HTR-8/SVneo (cell line): ENCODE measurements at regions not wholly inside any gene's neighbourhood (a gene's known extent, or its start where the extent isn't known, plus 50 kb on each side); places are given as distances from the start of the nearest gene placed in this dataset.

Experiments used
- DNase-seq: peaks from one replicate; pipeline ENCODE4 v3.0.0; 2011; ENCODE audit warnings: low spot score, mixed read lengths; ENCODE audit not compliant: insufficient read length
- FAIRE-seq: peaks from 2 replicates; lab custom pipeline; 2011; peaks lifted over from hg19 to GRCh38; lab: Jason Lieb, UNC

DNA sequence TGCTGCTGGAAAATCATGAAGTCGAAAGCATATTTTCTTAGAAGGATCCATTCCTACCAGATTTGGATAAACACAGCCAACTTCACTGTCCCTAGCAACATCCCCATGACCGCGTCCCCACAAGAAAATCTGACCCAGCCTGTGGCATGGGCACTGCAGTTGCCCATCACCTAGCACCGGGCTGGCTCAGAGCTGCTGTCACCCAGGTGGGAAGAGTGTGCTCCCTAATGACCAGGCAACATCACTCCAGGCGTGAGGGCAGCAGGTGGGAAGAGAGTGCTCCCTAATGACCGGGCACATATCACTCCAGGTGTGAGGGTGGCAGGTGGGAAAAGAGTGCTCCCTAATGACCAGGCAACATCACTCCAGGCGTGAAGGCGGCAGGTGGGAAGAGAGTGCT, 238.0 kb downstream of the TBXT start:
- FAIRE-seq, result no peak

DNA sequence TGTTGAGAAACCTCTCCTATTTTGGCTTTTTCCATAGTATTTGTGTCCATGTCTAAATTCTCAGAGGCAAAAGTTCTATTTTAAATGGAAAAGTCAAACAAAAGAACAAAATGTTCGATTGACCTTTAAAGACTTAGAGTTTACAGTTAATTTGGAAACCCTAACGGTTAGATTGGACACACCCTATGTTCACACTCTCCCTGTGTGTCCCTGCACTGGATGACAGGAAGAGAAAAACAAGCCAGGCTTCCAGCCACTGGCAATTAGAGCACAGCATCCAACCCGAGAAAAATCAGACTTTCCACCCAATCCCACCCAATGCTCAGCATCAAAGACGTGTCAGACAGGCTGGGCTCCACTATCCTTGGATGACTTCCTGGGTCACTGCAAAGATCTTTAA, 241.3 kb downstream of the TBXT start:
- DNase-seq (no peak), FAIRE-seq (no peak)

More for the DNA sequence above, 238.0 kb downstream of the TBXT start:
- no peak for DNase-seq

DNA sequence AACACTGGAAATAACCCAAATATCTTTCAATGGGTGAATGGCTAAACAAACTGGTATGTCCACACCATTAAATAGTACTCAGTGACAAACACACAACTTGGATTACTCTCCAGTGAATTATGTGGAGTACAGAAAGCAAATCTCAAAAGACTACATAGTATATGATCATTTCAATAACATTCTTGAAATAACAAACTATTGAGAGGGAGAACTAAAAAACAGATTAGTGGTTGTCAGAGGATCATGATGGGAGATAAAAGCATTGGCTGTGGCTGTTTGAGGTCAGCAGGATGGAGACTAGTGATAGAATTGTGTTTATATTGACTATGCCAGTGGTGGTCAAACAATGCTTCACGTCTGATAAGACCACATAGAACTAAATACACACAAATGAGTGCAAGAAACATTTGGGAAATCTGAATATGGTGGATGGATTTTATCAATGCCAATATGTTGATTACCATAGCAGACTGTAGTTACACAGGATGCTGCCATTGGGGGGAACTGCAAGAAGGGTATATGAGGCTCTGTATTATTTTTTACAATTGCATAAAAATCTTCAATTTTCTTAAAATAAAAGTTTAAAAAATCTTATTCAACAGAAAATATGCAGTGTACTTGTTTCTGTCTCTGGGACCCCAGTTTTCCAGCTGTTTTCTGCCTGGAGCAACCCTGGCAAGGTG, 242.0 kb downstream of the TBXT start:
- DNase-seq, result no peak
- no peak for FAIRE-seq

DNA sequence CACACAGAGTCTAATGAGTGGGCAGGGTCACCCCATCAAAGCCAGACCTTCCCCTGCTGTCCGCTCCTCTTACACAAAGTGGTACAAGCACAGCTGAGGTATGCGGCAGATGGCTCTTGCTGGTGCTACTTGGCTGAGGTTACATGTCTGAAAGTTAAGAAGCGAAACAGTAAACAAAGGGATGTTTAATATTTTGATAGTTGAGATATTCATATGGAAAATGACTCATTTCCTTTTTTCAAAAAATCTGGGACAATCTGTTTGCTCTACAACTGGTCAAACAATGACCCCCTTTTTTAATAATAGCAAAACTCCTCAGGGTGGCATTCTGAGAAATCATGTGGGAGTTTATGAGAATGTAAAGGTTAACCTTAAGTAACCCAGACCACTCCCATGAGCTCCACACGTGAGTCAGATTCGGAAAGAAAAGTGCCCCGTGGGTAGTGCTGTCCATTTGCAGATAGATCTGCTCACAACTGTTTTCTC, 245.3 kb downstream of the TBXT start:
- DNase-seq (peak; percentile 19), FAIRE-seq (no peak)

DNA sequence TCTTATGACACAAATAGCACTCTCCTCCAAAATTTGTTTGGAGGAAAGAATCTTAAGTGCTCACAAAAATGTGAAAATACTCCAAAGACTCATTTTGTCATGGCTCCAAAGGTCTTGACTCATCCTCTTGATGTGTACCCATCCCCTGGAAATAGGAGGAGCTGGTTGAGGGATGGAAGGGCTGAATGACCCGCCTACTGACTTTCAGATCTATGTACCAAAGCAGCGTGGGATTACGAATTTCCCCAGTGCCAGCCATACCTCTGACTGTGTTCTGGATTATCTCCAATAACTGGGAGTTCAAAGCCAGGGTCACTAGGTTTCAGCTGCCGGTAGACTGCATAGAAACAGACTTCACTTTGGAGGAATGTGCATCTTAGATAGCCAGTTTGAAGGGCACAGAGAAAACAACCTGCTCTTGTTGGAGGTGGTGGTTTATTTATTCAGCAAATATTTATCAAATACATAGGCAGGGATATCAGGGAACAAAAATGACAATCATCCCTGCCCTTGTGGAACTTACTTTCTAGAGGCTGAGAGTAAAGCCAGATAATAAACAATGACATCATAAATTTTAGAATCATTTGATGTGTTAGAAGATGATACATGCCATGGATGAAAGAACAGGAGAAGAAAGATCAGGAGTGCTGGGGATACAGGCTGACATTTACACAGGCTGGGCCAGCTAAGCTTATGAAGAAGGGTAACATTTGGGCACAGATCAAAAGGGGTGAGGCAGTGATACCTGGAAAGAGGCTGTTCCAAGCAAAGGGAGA, 246.6 kb downstream of the TBXT start:
- no peak for DNase-seq
- FAIRE-seq, result no peak

DNA sequence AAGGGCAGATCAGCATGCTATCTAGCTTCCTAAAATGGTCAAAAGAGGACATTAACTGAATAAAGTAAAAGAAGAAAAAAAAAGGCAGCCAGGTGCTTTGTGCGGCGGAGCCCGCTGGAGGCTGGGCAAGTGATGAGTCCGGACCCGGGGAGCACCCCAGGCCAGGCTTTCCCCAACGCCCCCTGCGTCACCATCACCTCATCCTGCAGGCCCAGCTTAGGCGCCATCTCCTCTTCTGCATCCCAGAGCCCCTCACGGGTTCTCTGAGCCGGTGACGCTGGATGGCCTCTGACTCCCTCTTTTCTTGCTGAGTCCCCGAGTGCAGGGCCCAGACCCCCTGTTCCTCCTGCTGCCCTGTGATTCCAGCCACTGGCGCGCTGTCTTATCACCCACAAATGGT, 250.1 kb downstream of the TBXT start:
- DNase-seq (no peak), FAIRE-seq (no peak)

DNA sequence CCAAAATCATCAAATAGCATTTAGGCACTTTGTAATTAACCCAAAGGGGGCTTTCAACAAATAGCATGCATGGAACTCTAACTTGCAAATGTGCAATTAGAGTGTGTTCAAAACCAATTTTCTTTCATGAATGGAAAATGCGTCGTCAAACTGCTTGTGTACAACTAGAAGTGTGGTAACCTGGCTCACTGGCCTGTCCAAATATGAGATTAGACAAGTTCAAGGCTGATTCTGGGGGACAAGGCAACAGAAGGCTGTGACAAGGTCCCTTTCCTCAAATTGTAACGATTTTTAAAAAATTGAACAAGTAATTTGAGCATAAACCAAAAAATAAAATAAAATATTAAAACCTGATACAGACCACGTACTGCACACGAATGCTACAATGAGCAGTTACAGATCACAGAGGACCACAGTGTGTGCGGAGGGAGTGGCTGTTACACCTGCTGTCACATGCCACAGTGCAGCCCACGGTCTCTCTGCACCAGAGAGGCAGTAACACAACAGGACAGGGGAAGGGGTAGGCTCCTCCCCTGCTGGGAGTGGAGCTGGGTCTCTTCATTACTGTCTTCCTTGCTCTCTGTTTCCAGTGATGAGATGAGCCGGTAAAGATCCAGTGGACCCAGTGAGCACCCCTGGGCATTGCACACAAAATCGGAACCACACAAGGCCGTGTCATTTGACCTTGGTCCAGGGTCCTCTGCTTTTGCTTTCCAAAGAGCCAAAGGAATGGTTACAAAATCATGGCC, 252.2 kb upstream of the PDE10A start:
- FAIRE-seq (no peak), DNase-seq (no peak)

DNA sequence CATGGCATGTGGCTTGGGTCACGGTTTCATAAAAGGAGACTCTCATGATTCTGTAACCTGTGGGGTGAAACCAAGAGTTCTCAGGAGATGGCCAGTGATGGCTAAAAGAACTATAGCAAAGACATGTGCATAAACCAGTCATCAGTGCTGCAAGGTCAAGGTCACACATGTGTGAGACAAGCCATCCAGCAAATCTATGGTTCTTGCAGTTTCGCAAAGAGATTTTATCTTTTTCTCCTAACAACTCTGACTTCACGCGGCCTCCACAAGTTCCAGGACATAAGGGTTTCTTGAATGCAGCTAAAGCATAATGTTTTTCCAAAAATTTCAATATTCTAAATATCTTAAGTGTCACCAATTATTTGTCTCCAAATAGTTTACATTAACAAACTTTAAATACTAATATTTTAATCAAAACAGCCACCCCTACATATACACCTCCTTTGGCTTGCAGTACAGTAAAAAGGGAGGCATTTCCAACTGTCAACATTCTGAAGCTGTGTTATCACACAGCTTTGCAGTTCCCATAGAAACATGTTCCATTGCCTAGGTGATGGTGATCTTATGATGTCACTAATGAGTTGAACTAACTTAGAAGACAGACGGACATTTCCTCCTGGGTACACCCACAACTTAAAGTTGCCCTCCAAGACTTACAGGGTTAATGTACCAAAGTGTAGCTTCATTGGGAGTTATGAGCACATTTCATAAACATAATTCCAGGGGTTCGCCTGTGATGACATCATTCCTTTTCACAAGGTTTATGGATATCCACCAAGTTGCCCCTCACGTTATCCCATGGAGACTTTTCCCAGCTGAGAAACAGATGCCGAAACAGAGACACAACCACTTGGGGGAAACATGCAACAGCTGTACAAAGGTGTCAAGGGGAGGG, 250.9 kb upstream of the PDE10A start:
- FAIRE-seq (no peak), DNase-seq (no peak)

DNA sequence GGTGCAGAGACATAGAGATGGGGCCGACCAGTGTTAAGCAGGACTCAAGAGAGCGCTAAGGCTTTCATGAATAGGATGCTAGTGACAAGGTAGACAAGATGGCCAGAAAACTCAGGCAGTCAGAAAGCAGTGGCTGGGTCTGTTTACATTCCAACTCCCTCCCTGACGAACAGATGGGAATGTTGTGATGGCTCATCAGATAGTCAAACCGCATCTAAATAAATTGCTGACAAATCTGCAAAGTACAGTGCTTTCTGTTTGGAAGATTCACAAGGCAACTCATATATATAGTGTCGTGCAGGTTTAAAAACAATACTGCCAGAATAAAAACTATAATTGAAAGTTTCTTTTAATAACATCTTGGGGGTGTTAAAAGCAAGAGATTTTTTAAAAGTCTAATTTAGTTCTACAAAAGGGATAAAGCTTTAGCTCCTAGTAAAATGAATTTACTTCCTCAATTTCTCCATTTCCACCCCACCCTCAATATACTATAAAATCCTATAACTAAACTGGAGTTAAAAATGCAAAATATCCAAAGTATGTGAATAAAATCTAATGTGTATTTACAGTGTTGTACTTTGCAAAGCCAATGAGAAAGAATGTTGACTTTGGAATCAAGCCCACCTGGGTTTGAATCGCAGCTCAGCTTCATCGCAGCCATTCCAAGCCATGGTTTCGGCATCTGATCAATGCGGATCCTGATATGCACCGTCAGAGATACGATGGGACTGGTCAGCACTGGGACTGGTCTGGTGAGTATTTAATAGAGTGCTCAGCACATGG, 247.3 kb upstream of the PDE10A start:
- DNase-seq (no peak), FAIRE-seq (no peak)

DNA sequence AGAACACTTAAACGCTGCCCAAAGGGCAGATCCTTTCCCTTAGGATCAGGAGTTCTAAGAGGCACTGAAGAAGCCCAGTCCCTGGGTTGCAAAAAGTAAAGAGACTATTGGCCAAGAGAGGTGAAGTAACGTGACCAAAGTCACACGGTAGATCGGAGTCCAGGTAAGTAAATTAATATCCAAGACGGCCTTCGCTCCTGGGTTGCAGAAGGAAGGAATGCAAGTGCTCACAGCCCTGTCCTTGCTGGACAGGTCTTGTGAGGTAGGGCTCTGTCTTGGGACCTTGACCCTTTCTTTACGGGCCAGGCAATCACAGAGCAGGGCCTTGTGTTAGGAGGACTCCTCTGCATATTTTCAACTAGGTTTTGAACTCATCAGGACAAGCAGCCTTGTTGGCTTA, 243.7 kb upstream of the PDE10A start:
- FAIRE-seq (no peak), DNase-seq (no peak)

DNA sequence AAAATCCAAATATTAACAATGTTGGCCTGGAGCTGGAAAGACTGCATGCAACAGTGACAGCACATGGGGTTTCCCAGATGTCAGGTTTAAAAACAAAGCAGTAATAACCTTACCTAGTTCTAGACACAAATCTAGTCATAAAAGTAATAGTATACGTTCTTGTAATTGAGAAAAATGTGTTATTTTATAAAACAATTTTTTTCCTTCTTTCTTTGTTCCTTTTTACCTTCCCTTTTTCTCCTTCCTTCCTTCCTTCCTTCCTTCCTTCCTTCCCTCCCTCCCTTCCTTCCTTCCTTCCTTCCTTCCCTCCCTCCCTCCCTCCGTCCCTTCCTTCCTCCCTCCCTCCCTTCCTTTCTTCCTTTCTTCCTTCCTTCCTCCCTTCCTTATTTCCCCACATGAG, 242.7 kb upstream of the PDE10A start:
- no peak for FAIRE-seq
- no peak for DNase-seq

DNA sequence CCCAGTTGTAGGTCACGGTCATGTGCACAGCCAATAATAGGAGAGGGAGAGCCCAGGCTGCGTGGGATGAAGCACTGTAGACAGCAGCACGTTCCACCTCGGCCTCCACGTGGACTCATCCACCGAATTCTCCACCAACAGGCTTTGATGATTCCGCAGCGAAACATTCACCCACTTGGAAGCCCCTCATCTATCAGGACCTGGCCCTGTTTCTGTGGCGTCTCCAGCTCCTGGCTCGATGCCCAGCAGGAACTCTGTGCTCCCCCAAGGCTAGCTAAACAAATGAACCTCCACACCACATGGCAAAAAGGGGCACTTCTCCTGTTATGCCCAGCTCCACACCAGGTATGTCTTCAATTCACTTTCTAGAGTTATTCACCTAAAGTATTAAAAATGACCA, 237.9 kb upstream of the PDE10A start:
- DNase-seq, result no peak
- FAIRE-seq, result no peak

DNA sequence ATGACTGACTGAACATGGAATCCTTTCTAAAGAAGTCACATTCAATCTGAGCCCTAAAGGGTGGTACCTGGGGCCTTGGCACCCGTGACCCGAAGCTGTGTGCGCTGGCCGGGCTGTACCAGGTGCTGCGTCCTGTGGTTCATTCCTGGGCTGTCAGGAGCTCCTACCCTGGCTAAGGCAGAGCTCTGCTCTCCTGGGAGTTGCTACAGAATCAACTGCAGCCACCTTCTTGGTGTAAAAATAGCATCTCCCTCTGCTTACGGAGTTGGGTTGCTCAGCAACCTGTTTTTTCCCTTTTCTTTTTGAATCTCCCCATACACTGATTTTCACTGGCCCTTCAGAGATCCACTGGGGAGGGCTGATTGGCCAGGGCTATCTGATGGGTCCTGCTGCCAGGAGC, 236.6 kb upstream of the PDE10A start:
- no peak for DNase-seq
- no peak for FAIRE-seq

DNA sequence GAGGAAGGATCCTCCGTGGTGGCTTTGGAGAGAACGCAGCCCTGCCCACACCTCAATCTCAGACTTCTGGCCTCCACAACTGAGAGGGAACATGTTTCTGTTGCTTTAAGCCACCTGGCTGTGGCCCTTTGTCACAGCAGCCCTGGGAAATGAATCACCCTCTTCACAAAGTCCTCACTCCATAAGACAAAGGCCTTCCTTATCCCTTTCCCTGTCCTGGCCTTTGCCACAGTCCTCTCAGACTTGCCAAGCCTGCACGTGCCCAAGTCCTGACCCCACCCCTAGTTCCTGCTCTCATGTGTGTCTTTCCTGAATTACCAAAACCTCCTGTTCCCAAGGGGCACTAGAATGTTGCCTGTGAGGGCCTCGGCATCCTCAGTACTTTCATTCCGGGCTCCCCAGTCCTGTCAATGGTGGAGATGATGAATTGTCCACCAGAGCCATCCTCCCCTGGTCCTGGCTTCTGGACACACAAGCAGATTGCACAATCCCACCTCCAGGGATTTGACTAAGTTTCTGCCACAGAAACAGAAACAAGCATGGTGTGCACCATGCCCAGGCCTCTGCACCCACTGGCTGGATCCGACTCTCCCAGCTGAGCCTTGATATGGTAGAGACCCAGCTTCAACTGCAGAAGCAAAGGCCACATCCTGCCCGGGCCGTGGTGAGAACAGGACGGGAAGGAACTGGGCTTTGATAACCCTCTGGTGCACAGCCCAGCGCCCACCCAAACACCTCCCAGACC, 232.6 kb upstream of the PDE10A start:
- no peak for FAIRE-seq
- DNase-seq, result no peak

DNA sequence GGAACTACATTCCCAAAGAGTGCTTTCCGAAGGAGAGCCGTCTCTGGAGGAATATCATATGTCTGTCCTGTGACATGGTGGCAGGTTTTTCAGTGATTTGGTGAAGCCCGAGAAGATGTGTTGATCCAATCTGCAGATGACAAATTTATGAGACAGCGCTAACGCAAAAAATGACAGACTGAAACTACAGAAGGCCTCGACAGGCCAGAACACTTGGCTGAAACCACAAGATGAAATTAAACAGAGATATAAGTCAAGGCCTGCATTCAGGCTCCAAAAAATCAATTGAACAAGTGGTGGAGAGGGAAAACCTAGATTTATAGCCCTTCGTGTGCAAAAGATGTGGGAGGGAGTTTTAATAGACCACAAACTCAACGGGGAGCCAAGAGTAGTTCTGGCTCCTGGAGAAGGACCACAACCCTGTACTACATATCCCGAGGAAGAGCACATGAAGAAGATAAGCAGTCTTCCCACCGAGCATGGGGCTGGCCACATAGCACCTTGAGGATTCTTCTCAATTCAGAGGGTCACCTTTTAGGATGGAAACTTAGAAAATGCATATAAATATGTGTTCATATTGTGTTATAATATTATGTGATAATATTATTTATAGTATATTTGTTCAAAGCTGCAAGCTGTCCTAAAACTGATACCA, 231.3 kb upstream of the PDE10A start:
- FAIRE-seq (no peak), DNase-seq (no peak)

DNA sequence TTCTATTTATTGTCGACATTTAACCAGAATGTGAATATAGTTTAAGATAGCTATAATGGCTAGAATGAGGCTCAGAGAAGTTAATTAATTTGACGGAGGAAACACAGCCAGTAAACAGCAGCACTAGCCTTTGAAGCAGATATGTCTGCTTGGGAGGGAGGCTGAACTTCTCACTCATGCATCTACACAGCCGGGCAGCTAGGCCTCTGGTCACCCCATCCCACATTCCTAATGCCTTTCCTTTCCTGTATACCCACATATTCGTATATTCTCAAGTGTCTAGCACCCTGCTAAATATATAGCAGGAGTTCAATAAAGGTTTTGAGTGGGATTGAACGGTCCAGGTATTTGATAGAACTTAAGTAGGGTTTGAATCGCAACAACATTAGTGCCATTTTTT, 230.4 kb upstream of the PDE10A start:
- FAIRE-seq (no peak), DNase-seq (no peak)

DNA sequence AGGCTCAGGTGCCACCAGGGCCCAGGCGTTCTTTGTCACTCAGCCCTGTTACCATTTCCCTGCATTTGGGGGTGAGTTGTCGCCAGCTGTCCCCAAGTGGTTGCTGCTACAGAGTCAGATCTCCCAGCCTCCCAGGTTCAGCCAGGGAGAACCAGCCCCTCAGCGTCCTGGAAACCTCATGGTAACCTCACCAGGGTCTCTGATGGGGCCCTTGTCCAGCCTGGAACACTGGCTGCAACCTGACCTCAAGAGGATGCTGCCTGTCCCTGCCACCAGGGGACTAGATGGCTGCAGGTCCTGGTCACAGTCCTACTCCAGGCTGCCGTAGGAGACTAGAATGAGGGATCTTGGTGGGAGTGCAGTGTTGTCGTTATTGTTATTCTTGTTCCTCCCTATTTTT, 228.3 kb upstream of the PDE10A start:
- DNase-seq, result no peak
- FAIRE-seq, result no peak

DNA sequence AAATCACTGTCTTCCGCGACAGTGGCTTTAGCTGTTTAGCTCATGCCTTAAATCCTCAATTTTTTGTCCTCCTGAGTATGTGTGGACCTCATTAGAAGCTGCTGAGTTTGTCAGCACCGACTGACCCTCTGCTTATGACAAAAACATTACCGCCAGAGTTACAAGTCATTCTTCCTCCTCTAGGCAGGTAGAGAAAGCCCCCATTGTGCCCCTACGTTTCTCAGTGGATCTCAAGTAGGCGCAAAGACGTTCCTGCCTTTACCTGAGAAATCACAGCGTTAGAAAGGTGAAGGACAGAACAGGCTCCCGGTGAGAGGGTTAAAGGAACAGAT, 227.3 kb upstream of the PDE10A start:
- no peak for FAIRE-seq
- no peak for DNase-seq
